Spleen (tissue), 7 donors: ENCODE measurements at regions not wholly inside any gene's neighbourhood (a gene's known extent, or its start where the extent isn't known, plus 50 kb on each side); places are given as distances from the start of the nearest gene placed in this dataset.

ENCODE experiments used
- CTCF ChIP-seq, 11 experiments: fragments of 200-600 bp in 7 of 11; fragments of 450-650 bp in 4 of 11; sonication (generic) in 4 of 11; IDR thresholded peaks in 8 of 11; conservative IDR thresholded peaks in 3 of 11; 1 replicate in 7 of 11; 2 replicates in 4 of 11; pipeline versions ENCODE4 v1.4.0 to v1.8.0; 2016 to 2021; ENCODE audit warnings: antibody characterized with exemption in 11 of 11, inconsistent platforms in 4 of 11, mild to moderate bottlenecking in 1 of 11
- POLR2A ChIP-seq, 3 donors: fragments of 450-650 bp; IDR thresholded peaks; one replicate each; pipeline ENCODE4 v1.5.1; 2017; ENCODE audit warnings: antibody characterized with exemption in 3 of 3, mild to moderate bottlenecking in 1 of 3
- POLR2AphosphoS5 ChIP-seq, 3 donors: sonication (generic); formaldehyde crosslinking; IDR thresholded peaks; one replicate each; pipeline ENCODE4 v1.5.1; 2017; ENCODE audit warnings: antibody characterized with exemption in 3 of 3
- donor health status: DM: no; HTN: no; CAD: no; lungs with moderate emphysema.
- donor health status: DM: no; HTN: no; CAD: no.
- donor health status: DM: no; HTN: no; CAD: no.

- no peak for TF ChIP-seq POLR2AphosphoS5 (IDR thresholded peaks at IDR 0.05)
- no peak for TF ChIP-seq CTCF (IDR thresholded peaks at IDR 0.05 in 8 of 11, conservative IDR thresholded peaks at IDR 0.05 in 3 of 11)
- no peak for TF ChIP-seq POLR2A (IDR thresholded peaks at IDR 0.05)
These were observed 81.2 kb downstream of the PHAX start for GRCh38 chr5:126681970-126682369.
